ENCODE measurements at regions not wholly inside any gene's neighbourhood (a gene's known extent, or its start where the extent isn't known, plus 50 kb on each side); places are given as distances from the start of the nearest gene placed in this dataset.
"Not testable (repeated sequence)": the region's sequence is repeated elsewhere in the genome, so short reads cannot be mapped to it uniquely, and the experiment has no call there.

- H3K27me3 Mint-ChIP-seq = peaks cover 6% of the 10 kb centered on the region
- H3K27ac Mint-ChIP-seq = no peak overlapping the region
- TF ChIP-seq CTCF (IDR thresholded peaks at IDR 0.05) = no peak
- POLR2A ChIA-PET = no interaction called here
- H3K4me1 Mint-ChIP-seq = no peaks in the 10 kb centered on the region
- no peak overlapping the region for H3K4me3 Mint-ChIP-seq
- no peak for ATAC-seq (ENCODE audit: low read depth)
- DNase-seq = no peak
- no peaks in the 10 kb centered on the region for H3K9me3 Mint-ChIP-seq
- H3K36me3 Mint-ChIP-seq (ENCODE audit: low read depth) = no peaks in the 10 kb centered on the region
- intact Hi-C loops (cut with micrococcal nuclease) = no loop called here
- CTCF ChIA-PET = no interaction called here
Measured at GRCh38 chr3:11733914-11734313, 90.2 kb upstream of the VGLL4 start.

- peaks cover 7% of the 10 kb centered on the region for H3K4me1 Mint-ChIP-seq
- peaks cover 8% of the 10 kb centered on the region for H3K27me3 Mint-ChIP-seq
- intact Hi-C loops (cut with micrococcal nuclease) = no loop called here
- no peak for DNase-seq
- H3K9me3 Mint-ChIP-seq = no peaks in the 10 kb centered on the region
- H3K36me3 Mint-ChIP-seq (ENCODE audit: low read depth) = no peaks in the 10 kb centered on the region
- no peak overlapping the region for H3K27ac Mint-ChIP-seq
- ATAC-seq (ENCODE audit: low read depth) = no peak
- POLR2A ChIA-PET = interaction anchor here (0.5 kb wide), 1 partner anchor 56 kb away, joined by 3 read pairs; no protein-coding TSS in a partner anchor
- CTCF ChIA-PET = no interaction called here
- H3K4me3 Mint-ChIP-seq = no peak overlapping the region
- TF ChIP-seq CTCF (IDR thresholded peaks at IDR 0.05) = no peak
Measured at GRCh38 chr3:11727207-11727606, 83.5 kb upstream of the VGLL4 start.

DNA sequence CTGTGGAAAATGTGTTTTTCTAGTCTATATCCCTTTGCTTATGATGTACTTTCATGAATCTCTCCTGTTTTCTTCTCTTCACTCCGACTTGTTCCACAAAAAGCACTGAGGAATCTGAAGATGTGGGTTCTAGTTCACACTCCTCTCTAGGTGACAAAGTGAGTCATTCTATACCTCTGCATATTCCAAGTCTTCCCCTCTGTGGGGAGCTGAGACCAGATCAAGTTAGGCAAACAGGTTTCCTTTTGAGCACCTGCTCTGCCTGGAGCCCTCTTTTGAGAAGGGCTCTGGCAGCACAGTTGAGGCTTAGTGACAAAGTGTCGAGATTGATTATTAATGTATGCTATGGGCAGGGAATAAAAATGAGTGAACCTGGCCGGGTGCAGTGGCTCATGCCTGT, 82.4 kb upstream of the VGLL4 start:
- POLR2A ChIA-PET = no interaction called here
- no peaks in the 10 kb centered on the region for H3K9me3 Mint-ChIP-seq
- no peaks in the 10 kb centered on the region for H3K36me3 Mint-ChIP-seq (ENCODE audit: low read depth)
- peaks cover 8% of the 10 kb centered on the region for H3K27me3 Mint-ChIP-seq
- intact Hi-C loops (cut with micrococcal nuclease) = no loop called here
- no peak for TF ChIP-seq CTCF (IDR thresholded peaks at IDR 0.05)
- H3K4me3 Mint-ChIP-seq = no peak overlapping the region
- peaks cover 7% of the 10 kb centered on the region for H3K4me1 Mint-ChIP-seq
- ATAC-seq (ENCODE audit: low read depth) = no peak
- DNase-seq = no peak
- no peak overlapping the region for H3K27ac Mint-ChIP-seq
- CTCF ChIA-PET = no interaction called here

DNA sequence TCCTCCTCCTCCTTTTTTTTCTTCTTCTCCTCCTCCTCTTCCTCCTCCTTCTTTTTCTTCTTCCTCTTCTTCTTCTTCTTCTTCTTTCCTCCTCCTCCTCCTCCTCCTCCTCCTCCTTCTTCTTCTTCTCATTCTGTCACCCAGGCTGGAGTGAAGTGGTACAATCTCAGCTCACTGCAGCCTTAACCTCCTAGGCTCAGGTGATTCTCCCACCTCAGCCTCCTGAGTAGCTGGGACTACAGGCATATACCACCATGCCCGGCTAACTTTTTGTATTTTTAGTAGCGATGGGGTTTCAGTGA, 81.6 kb upstream of the VGLL4 start:
- POLR2A ChIA-PET; H3K27ac Mint-ChIP-seq; H3K27me3 Mint-ChIP-seq; H3K36me3 Mint-ChIP-seq (ENCODE audit: low read depth); DNase-seq; H3K9me3 Mint-ChIP-seq; intact Hi-C loops (cut with micrococcal nuclease); CTCF ChIA-PET; ATAC-seq (ENCODE audit: low read depth): not testable (repeated sequence)
- Mint-ChIP-seq H3K4me3 (peak overlapping the region; percentile 36), H3K4me1 (peaks cover 14% of the 10 kb centered on the region)

DNA sequence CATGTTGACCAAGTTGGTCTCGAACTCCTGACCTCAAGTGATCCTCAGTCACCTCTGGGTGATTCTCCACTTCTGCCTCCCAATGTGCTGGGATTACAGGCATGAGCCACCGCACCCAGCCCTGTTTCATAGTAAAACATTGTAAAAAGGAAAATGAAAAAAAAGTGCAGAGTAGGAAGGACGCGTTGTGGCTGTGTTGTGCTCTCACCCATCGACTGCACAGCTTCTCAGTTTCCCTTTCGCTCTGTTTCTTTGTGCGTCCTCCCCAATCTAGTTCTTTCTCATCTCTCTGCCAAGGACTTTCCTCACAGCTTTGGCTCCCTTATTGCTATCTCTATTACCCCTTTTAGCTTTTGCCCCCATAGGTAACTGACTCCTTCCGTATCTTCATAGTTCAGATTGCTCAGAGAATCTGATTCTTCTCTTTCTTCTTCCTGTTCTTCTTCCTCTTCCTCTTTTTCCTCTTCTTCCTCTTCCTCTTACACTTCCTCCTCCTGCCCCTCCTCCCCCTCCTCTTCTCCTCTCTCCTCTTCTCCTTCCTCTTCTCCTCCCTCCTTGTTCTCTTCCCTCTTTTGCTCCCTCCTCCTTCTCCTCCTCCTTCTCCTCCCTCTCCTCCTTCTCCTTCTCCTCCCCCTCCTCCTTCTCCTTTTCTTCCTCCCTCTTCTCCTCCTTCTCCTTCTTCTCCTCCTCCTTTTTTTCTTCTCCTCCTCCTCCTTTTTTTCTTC, 81.1 kb upstream of the VGLL4 start:
- POLR2A ChIA-PET = no interaction called here
- Mint-ChIP-seq H3K9me3 (no peaks in the 10 kb centered on the region), H3K4me1 (peaks cover 14% of the 10 kb centered on the region), H3K4me3 (peak overlapping the region; percentile 82), H3K36me3 (ENCODE audit: low read depth) (peaks cover 2% of the 10 kb centered on the region), H3K27ac (peak overlapping the region; percentile 54), H3K27me3 (peaks cover 6% of the 10 kb centered on the region)
- ATAC-seq (ENCODE audit: low read depth) = no peak
- no peak for DNase-seq
- TF ChIP-seq CTCF (IDR thresholded peaks at IDR 0.05) = no peak
- CTCF ChIA-PET = no interaction called here
- intact Hi-C loops (cut with micrococcal nuclease) = loop anchor here (5.0 kb wide), 2 partner anchors 48 to 78 kb away; no protein-coding TSS in a partner anchor

GRCh38 chr3:11721479-11721878, 77.8 kb upstream of the VGLL4 start:
- no peak for DNase-seq
- Mint-ChIP-seq H3K4me1 (peaks cover 23% of the 10 kb centered on the region), H3K27ac (no peak overlapping the region), H3K27me3 (no peaks in the 10 kb centered on the region), H3K4me3 (no peak overlapping the region), H3K36me3 (ENCODE audit: low read depth) (peaks cover 8% of the 10 kb centered on the region), H3K9me3 (no peaks in the 10 kb centered on the region)
- no peak for ATAC-seq (ENCODE audit: low read depth)
- intact Hi-C loops (cut with micrococcal nuclease) = loop anchor here (5.0 kb wide), 2 partner anchors 51 to 81 kb away; no protein-coding TSS in a partner anchor
- ChIA-PET CTCF (no interaction called here), POLR2A (no interaction called here)
- TF ChIP-seq CTCF (IDR thresholded peaks at IDR 0.05) = no peak
